ENCODE measurements at regions not wholly inside any gene's neighbourhood (a gene's known extent, or its start where the extent isn't known, plus 50 kb on each side); places are given as distances from the start of the nearest gene placed in this dataset.

DNA sequence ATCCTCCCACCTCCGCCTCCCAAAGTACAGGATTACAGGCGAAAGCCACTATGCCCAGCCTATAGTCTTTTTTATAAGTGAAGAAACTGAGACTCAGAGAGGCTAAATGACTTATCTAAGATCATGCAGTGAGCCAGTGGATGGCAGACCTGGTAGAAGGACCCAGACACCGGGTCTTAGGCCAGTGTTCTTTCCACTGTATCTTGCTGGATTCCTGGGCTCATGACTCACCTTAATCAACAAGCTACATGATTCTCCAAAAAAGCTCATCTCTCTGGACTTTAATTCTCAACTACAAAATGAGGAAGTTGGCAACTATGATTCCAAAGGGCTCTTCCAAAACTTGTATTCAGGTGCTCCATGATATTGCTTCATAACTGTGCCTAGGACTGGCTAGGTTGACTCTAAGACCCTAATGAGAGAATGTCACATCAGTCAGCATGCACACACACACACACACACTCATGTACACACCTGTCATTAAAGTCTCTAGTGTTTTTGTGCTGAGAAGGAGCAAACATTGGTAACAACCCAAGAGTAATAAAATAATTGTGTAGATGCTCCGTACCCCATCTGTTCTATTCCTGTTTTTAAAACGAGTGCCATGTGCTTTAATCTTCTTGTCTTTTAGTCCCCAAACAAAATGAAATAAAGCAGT lies 89.7 kb upstream of the SLC4A7 start:
- Histone ChIP-seq H3K4me1 (peaks cover 0 to 50% (median 41%) of the 10 kb centered on the region in 4 donors), H3K27me3 (no peaks in the 10 kb centered on the region)

DNA sequence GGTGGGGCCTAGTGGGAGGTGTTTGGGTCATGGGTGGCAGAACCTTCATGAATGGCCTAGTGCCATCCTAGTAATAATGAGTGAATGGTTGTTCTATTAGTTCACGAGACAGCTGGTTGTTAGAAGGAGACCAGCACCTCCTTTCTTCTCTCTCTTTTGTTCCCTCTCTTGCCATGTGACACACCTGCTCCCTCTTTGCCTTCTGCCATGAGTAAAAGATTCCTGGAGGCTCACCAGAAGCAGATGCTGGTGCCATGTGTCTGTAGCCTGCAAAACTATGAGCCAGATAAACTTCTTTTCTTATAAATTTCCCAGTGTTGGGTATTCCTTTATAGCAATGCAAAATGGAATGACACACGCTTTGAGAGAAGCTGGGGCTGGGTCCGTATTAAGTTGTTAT lies 89.0 kb upstream of the SLC4A7 start:
- Histone ChIP-seq H3K36me3 (no peaks in the 10 kb centered on the region), H3K9me3 (no peaks in the 10 kb centered on the region), H3K27ac (no peak overlapping the region), H3K4me3 (no peak overlapping the region), H3K27me3 (no peaks in the 10 kb centered on the region), H3K4me1 (peaks cover 0 to 50% (median 39%) of the 10 kb centered on the region in 4 donors)
- no peak for DNase-seq
- intact Hi-C loops (cut with DNase I; ENCODE audit: low total_unique reads): loop anchor here (10.0 kb wide), 1 partner anchor 48 kb away; no protein-coding TSS in a partner anchor
- no peak for TF ChIP-seq CTCF (IDR thresholded peaks at IDR 0.05)

More for the DNA sequence above, 89.7 kb upstream of the SLC4A7 start:
- no peak overlapping the region for H3K27ac ChIP-seq
- no peaks in the 10 kb centered on the region for H3K9me3 ChIP-seq
- H3K4me3 ChIP-seq: no peak overlapping the region
- no peak for DNase-seq
- no peak for TF ChIP-seq CTCF (IDR thresholded peaks at IDR 0.05)
- H3K36me3 ChIP-seq: no peaks in the 10 kb centered on the region
- intact Hi-C loops (cut with DNase I; ENCODE audit: low total_unique reads): loop anchor here (10.0 kb wide), 1 partner anchor 49 kb away; no protein-coding TSS in a partner anchor

- Histone ChIP-seq H3K36me3 (no peaks in the 10 kb centered on the region), H3K4me1 (peaks cover 0 to 46% (median 30%) of the 10 kb centered on the region in 4 donors), H3K9me3 (no peaks in the 10 kb centered on the region), H3K27me3 (no peaks in the 10 kb centered on the region), H3K27ac (peak overlapping the region; percentile 79 to 80), H3K4me3 (no peak overlapping the region)
- intact Hi-C loops (cut with DNase I; ENCODE audit: low total_unique reads): loop anchor here (10.0 kb wide), 1 partner anchor 47 kb away; no protein-coding TSS in a partner anchor
- no peak for DNase-seq
- no peak for TF ChIP-seq CTCF (IDR thresholded peaks at IDR 0.05)
Observed at GRCh38 chr3:27571345-27571744, 87.2 kb upstream of the SLC4A7 start.

DNA sequence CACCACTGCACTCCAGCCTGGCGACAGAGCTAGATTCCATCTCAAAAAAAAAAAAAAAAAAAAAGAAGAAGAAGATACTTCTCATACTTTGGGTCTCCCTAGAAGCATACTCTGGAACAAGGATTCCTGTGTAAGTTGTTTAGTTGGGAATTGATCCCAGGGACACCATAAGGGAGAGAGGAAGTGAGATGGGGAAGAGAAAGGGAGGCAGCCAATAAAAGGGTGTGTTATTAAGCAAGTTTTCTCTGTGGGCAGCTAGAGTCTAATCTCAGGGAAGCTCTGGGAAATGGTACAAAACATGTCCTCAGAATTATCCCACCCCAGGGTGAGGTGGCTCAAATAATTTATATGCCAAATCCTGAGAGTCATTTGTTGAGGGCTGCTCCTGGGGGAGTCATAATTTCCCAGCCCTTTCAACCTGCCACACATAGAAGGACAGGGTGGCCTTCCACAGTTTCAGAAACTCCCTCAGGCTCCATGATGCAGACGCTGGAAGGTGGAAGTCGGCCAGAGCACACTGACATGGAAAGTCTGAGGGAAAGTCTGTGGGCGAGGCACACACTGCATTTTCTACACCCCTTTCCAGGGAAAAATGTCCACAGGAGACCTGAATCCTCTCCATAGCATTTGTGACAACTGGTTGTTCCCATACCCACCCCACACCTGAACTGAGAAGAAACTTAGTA lies 86.4 kb upstream of the SLC4A7 start:
- peak; percentile 62 to 86 for DNase-seq
- no peak for TF ChIP-seq CTCF (IDR thresholded peaks at IDR 0.05)
- H3K4me3 ChIP-seq: no peak overlapping the region
- intact Hi-C loops (cut with DNase I; ENCODE audit: low total_unique reads): loop anchor here (10.0 kb wide), 1 partner anchor 46 kb away; no protein-coding TSS in a partner anchor
- H3K36me3 ChIP-seq: no peaks in the 10 kb centered on the region
- no peaks in the 10 kb centered on the region for H3K27me3 ChIP-seq
- peaks cover 0 to 54% (median 30%) of the 10 kb centered on the region in 4 donors for H3K4me1 ChIP-seq
- H3K27ac ChIP-seq: peak overlapping the region; percentile 79 to 80
- H3K9me3 ChIP-seq: no peaks in the 10 kb centered on the region

GRCh38 chr3:27568393-27568792 lies 84.2 kb upstream of the SLC4A7 start:
- TF ChIP-seq CTCF (IDR thresholded peaks at IDR 0.05): no peak
- intact Hi-C loops (cut with DNase I; ENCODE audit: low total_unique reads): loop anchor here (10.0 kb wide), 1 partner anchor 66 kb away; no protein-coding TSS in a partner anchor
- H3K4me3 ChIP-seq: no peak overlapping the region
- peaks cover 0 to 61% (median 30%) of the 10 kb centered on the region in 4 donors for H3K4me1 ChIP-seq
- H3K36me3 ChIP-seq: no peaks in the 10 kb centered on the region
- no peaks in the 10 kb centered on the region for H3K27me3 ChIP-seq
- DNase-seq: peak; percentile 74 to 84
- no peaks in the 10 kb centered on the region for H3K9me3 ChIP-seq
- peak overlapping the region; percentile 79 to 80 for H3K27ac ChIP-seq
